GM12875 (cell line): ENCODE measurements at regions not wholly inside any gene's neighbourhood (a gene's known extent, or its start where the extent isn't known, plus 50 kb on each side); places are given as distances from the start of the nearest gene placed in this dataset.

Source experiments
- H3K4me3 ChIP-seq: one replicate; pipeline ENCODE4 v1.5.1; 2011; ENCODE audit warnings: low read depth, low read length, control low read depth
- TF ChIP-seq, protein P1 (sequence below): IDR thresholded peaks from 2 replicates; pipeline ENCODE4 v1.5.1; 2011; ENCODE audit warnings: low read depth, mild to moderate bottlenecking, control low read depth, inconsistent platforms, low read length, moderate library complexity, borderline replicate concordance; ENCODE audit not compliant: insufficient read depth

DNA sequence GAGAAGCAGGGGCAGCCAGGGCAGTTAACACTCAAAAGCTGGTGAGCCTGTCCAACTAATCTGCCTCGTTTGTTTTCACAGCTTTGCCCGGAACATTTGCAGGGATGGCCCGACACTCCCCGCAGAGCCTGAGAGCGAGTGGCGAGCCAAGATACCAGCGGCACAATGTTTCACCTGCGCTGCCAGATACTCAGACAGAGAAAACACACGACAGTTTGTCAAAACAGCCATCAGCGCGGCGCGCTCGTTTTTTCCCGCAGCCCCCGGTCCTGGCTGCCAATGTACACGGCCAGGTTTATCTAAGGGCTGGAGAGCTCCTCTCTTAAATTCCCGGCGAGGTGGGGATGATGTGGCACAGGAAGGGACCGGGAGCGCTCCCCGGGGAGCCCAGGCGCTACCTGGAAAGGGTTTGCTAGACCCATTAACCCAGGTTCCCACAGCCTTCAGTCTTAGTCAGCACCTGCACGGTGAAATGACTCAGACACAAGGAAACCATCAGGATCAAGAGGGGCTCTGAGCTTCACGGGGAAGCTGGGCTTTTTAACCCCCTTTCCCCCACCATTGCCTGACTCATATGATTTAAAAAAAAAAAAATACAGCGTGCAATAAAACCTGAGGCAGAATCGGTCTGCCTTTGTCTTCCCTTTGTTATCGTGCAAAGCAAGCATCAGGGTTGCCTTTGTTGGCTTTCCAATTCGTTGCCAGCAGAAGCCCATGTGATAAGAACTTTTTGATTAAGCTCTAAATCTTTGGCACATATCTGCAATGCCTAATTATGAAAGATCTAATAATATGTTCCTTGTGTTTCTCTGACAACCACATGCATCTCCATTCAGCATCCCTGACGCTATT is 186.2 kb downstream of the EFNB2 start:
- no peak overlapping the region for H3K4me3 ChIP-seq
- TF ChIP-seq, protein P1, sequence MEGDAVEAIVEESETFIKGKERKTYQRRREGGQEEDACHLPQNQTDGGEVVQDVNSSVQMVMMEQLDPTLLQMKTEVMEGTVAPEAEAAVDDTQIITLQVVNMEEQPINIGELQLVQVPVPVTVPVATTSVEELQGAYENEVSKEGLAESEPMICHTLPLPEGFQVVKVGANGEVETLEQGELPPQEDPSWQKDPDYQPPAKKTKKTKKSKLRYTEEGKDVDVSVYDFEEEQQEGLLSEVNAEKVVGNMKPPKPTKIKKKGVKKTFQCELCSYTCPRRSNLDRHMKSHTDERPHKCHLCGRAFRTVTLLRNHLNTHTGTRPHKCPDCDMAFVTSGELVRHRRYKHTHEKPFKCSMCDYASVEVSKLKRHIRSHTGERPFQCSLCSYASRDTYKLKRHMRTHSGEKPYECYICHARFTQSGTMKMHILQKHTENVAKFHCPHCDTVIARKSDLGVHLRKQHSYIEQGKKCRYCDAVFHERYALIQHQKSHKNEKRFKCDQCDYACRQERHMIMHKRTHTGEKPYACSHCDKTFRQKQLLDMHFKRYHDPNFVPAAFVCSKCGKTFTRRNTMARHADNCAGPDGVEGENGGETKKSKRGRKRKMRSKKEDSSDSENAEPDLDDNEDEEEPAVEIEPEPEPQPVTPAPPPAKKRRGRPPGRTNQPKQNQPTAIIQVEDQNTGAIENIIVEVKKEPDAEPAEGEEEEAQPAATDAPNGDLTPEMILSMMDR = no peak

DNA sequence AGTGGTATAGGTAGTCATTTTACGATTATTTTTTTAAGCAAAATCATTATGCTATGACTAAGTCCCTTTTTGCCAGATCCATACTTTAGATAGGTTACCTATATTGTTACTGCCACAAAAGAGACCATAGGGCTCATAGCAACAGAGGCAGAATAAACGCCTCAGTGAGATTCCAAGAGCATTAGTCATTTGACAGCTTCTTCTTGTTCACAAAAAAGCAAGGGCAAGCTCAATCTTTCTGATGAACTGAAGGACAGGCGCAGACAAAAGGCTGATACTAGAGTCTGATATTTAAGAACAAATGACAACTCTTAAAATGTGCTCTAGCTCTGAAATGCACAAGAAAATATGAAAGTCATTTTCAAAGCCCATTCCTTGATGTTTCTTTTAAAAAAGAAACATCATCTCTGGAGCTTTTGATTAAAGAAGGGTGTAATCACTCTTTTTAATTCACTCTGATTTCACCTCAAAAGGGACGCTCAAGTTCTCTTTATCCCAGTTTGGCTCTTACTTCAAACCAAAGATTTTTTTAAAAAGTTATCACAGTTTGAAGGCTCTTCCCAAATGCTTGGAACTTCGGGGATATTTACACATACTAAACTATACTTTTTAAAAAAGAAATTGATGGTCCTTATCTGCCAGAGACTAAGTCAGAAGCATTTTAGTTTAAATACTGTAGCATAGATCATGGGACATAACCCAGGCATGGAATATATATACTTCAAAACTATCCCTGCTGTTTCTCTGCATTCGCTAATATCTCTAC is 187.2 kb downstream of the EFNB2 start:
- no peak overlapping the region for H3K4me3 ChIP-seq
- TF ChIP-seq, protein P1 = no peak

DNA sequence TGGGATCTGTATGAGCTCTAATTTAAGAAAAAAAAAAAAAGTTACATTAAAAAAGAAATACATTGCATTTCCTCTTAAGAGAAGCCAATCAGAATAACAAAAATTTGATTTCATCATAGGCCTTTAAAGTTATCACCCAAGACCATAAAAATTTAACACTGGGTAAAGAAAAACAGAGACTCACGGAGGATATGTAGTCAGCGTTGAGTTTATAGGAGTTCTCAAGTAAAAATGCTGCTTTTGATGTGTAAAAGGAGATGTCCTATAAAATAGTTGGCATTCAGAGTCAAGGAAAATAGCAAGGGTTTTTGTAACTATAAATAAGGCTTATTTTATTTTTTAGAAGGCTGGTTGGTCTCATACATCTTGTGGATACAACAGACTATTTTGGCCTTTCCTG is 191.1 kb downstream of the EFNB2 start:
- TF ChIP-seq, protein P1 = no peak
- no peak overlapping the region for H3K4me3 ChIP-seq

DNA sequence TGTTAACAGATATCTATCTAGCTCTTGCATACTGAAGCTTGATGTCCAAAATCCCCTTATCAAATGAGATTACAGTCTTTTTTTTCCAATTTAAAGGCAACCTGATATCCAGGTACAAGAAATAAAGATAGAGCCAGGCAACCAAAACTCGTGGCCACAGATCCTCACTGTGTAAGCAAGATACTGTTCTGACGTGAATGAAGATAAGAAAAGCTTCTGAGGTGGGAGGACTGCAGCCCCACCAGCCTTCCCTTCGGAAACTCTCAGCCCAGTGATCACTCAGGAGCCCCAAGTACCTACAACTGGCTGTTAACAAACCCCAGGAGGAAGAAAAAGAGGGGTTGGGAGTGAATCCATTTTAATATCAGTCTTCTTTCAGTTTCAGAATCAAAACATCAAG is 191.6 kb downstream of the EFNB2 start:
- TF ChIP-seq, protein P1 = no peak
- H3K4me3 ChIP-seq = no peak overlapping the region

DNA sequence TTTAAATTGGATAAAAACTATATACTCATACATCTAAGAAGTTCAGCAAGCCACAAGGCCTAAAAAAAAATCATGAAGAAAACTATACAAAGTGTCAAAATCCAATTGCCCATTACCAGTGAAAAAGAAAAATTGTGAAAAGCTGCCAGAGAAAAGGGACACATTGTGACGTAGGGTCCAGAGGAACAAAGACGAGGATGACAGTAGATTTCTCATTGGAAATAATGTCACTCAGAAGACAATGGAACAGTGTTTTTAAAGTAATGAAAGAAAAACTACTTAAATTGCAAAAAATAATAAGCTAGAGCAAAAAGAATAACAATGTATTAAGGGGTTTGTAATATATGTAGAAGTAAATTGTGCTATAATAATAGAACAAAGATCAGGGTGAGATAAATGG is 195.2 kb downstream of the EFNB2 start:
- TF ChIP-seq, protein P1 = no peak
- no peak overlapping the region for H3K4me3 ChIP-seq

DNA sequence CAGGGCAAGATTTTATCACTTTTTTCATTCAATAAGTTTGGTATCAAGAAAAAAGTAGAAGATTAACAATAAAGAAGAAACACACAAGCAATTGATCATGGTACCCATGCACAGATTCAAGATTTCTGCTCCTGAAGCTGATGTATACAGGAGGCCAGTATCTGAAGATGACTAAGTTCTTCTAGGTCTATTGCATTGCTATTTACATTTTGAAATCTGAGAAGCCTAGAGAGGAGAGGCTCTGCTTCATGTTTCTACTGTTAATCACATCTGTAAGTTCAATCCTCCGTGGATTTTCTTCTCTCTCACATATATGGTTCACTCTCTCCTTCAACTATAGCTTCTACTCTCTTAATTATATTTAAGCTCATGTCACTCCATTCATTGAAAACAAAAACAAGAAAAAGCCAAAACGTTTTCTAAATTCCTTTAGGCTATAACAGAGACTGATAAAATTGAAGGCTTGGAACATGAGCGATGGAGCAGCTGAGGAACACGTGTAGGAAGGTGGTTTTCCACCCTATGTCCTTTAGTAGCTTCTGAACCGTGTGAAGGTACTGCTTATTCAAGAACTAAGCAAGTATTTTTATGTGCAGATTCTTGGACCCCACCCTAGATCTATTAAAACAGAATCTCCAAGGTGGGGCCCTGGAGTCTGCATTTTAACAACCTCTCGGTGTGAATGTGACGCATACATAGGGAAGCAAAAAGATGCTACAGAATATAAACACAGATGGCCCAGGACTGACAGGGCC is 198.2 kb downstream of the EFNB2 start:
- TF ChIP-seq, protein P1 = no peak
- no peak overlapping the region for H3K4me3 ChIP-seq
